IMR-90 (cell line): ENCODE measurements at regions not wholly inside any gene's neighbourhood (a gene's known extent, or its start where the extent isn't known, plus 50 kb on each side); places are given as distances from the start of the nearest gene placed in this dataset.

Experiments used
- ATAC-seq: fragments of 200-7000 bp; cut with Tn5 transposase; 2 replicates; pipeline ENCODE4 v1.9.1; 2020; ENCODE audit warnings: low read depth, mild to moderate bottlenecking, moderate library complexity
- BruUV-seq: library from RNA; stranded (reverse); fragments of 400-500 nt; replicated peaks from 2 replicates; lab custom pipeline; 2021; lab: Mats Ljungman, UMichigan
- CTCF ChIA-PET: fragments of 300-600 bp; formaldehyde crosslinking; extraction: SDS; loops from one replicate; lab custom pipeline; 2021; ENCODE audit warnings: antibody characterized with exemption; lab: Yijun Ruan, JAX
- POLR2A ChIA-PET: fragments of 300-600 bp; sonication (Branson Sonifier 250); formaldehyde crosslinking; loops from one replicate; lab custom pipeline; 2022; ENCODE audit warnings: antibody characterized with exemption; ENCODE audit not compliant: unreplicated experiment; lab: Charles Lee
- DNase-seq: peaks from one replicate; pipeline ENCODE4 v3.0.0; 2013
- H2AFZ ChIP-seq: replicated peaks from 2 replicates; pipeline ENCODE3; 2013; ENCODE audit warnings: low read length, mild to moderate bottlenecking; ENCODE audit not compliant: poor library complexity
- H2AK5ac ChIP-seq: 2 replicates; pipeline ENCODE4 v1.6.1; 2013; ENCODE audit warnings: low read depth, low read length, inconsistent platforms
- H2AK9ac ChIP-seq: replicated peaks from 2 replicates; pipeline ENCODE3; 2013; ENCODE audit warnings: mild to moderate bottlenecking, low read depth, low read length, moderate library complexity; ENCODE audit not compliant: poor library complexity
- H2BK120ac ChIP-seq: 2 replicates; pipeline ENCODE4 v1.6.1; 2013; ENCODE audit warnings: low read depth, low read length, inconsistent platforms
- H2BK15ac ChIP-seq: 3 replicates; pipeline ENCODE4 v1.6.1; 2013; ENCODE audit warnings: low read depth, low read length, inconsistent platforms
- H2BK20ac ChIP-seq: 2 replicates; pipeline ENCODE4 v1.6.1; 2013; ENCODE audit warnings: low read depth, mild to moderate bottlenecking, inconsistent platforms, low read length, moderate library complexity
- H2BK5ac ChIP-seq: 2 replicates; pipeline ENCODE4 v1.6.1; 2013; ENCODE audit warnings: mild to moderate bottlenecking, low read depth, low read length, inconsistent platforms; ENCODE audit not compliant: poor library complexity, severe bottlenecking
- H3K14ac ChIP-seq: replicated peaks from 2 replicates; pipeline ENCODE4 v1.6.1; 2013; ENCODE audit warnings: low read depth, low read length, inconsistent platforms
- H3K18ac ChIP-seq: 2 replicates; pipeline ENCODE4 v1.6.1; 2013; ENCODE audit warnings: low read depth, low read length, control low read depth
- H3K23ac ChIP-seq: 2 replicates; pipeline ENCODE4 v1.6.1; 2013; ENCODE audit warnings: low read depth, low read length, inconsistent platforms
- H3K27ac ChIP-seq: 2 replicates; pipeline ENCODE4 v1.5.1; 2013; ENCODE audit warnings: mild to moderate bottlenecking, control low read depth, low read length; ENCODE audit not compliant: insufficient read depth
- H3K27me3 ChIP-seq: 2 replicates; pipeline ENCODE4 v1.6.1; 2013; ENCODE audit warnings: low read length; ENCODE audit not compliant: control insufficient read depth, insufficient read depth
- H3K36me3 ChIP-seq: 2 replicates; pipeline ENCODE4 v1.6.1; 2013; ENCODE audit warnings: low read length, mixed read lengths; ENCODE audit not compliant: control insufficient read depth, insufficient read depth
- H3K4ac ChIP-seq: 2 replicates; pipeline ENCODE4 v1.6.1; 2013; ENCODE audit warnings: low read depth, low read length, inconsistent platforms
- H3K4me1 ChIP-seq: 2 replicates; pipeline ENCODE4 v1.6.1; 2013; ENCODE audit warnings: low read length, mixed read lengths; ENCODE audit not compliant: control insufficient read depth, insufficient read depth
- H3K4me2 ChIP-seq: 2 replicates; pipeline ENCODE4 v1.6.1; 2013; ENCODE audit warnings: low read depth, mild to moderate bottlenecking, control low read depth, low read length, moderate library complexity
- H3K4me3 ChIP-seq: 2 replicates; pipeline ENCODE4 v1.5.1; 2013; ENCODE audit warnings: low read depth, mild to moderate bottlenecking, control low read depth, low read length, moderate library complexity; ENCODE audit not compliant: insufficient read depth
- H3K56ac ChIP-seq: 2 replicates; pipeline ENCODE4 v1.6.1; 2013; ENCODE audit warnings: low read length, inconsistent platforms; ENCODE audit not compliant: insufficient read depth; ENCODE audit errors: extremely low read depth
- H3K79me1 ChIP-seq, 2 experiments: 2 replicates each; pipeline ENCODE4 v1.6.1; 2013; ENCODE audit warnings: low read length in 2 of 2, inconsistent platforms in 1 of 2, low read depth in 1 of 2
- H3K9ac ChIP-seq: 2 replicates; pipeline ENCODE4 v1.6.1; 2013; ENCODE audit warnings: low read depth, low read length, control low read depth
- H3K9me1 ChIP-seq: 2 replicates; pipeline ENCODE4 v1.6.1; 2013; ENCODE audit warnings: low read length, inconsistent platforms; ENCODE audit not compliant: insufficient read depth
- H3K9me3 ChIP-seq: 2 replicates; pipeline ENCODE4 v1.6.1; 2013; ENCODE audit warnings: low read length; ENCODE audit not compliant: control insufficient read depth, insufficient read depth
- H4K20me1 ChIP-seq: 2 replicates; pipeline ENCODE4 v1.6.1; 2013; ENCODE audit warnings: low read length, inconsistent platforms; ENCODE audit not compliant: insufficient read depth
- H4K5ac ChIP-seq: 2 replicates; pipeline ENCODE4 v1.6.1; 2013; ENCODE audit warnings: mild to moderate bottlenecking, low read depth, low read length, control low read depth
- H4K8ac ChIP-seq, 2 experiments: 2 replicates each; pipeline ENCODE4 v1.6.1; 2013; ENCODE audit warnings: low read depth in 2 of 2, low read length in 2 of 2, control low read depth in 1 of 2, inconsistent platforms in 1 of 2
- H4K91ac ChIP-seq: 2 replicates; pipeline ENCODE4 v1.6.1; 2013; ENCODE audit warnings: low read depth, low read length, inconsistent platforms; ENCODE audit not compliant: insufficient read depth
- BHLHE40 ChIP-seq: fragments of 150-350 bp; IDR thresholded peaks from 2 replicates; pipeline ENCODE4 v1.6.1; 2016; ENCODE audit warnings: mild to moderate bottlenecking, low read depth, low read length
- CEBPB ChIP-seq: IDR thresholded peaks from 2 replicates; pipeline ENCODE4 v1.6.1; 2012; ENCODE audit warnings: low read depth, low read length, improper control_type of control experiment
- FOS ChIP-seq: fragments of 150-350 bp; IDR thresholded peaks from 2 replicates; pipeline ENCODE4 v1.6.1; 2016; ENCODE audit warnings: low read depth, low read length
- MAFK ChIP-seq: IDR thresholded peaks from 2 replicates; pipeline ENCODE4 v1.6.1; 2012; ENCODE audit warnings: low read depth, low read length, improper control_type of control experiment
- MAZ ChIP-seq: IDR thresholded peaks from 2 replicates; pipeline ENCODE4 v1.6.1; 2012; ENCODE audit warnings: low read depth, mild to moderate bottlenecking, low read length, improper control_type of control experiment, moderate library complexity, borderline replicate concordance
- MXI1 ChIP-seq: IDR thresholded peaks from 2 replicates; pipeline ENCODE4 v1.6.1; 2012; ENCODE audit warnings: low read depth, mild to moderate bottlenecking, low read length, moderate library complexity, borderline replicate concordance
- NFE2L2 ChIP-seq: fragments of 150-350 bp; IDR thresholded peaks from 2 replicates; pipeline ENCODE4 v1.6.1; 2016; ENCODE audit warnings: low read depth, mild to moderate bottlenecking, low read length
- POLR2A ChIP-seq: IDR thresholded peaks from 2 replicates; pipeline ENCODE4 v1.6.1; 2012; ENCODE audit warnings: mild to moderate bottlenecking, low read depth, low read length
- RCOR1 ChIP-seq: IDR thresholded peaks from 2 replicates; pipeline ENCODE4 v1.6.1; 2012; ENCODE audit warnings: mild to moderate bottlenecking, low read length, improper control_type of control experiment; ENCODE audit not compliant: insufficient replicate concordance
- WGBS, 2 experiments: methylation state at CpG; one replicate each; pipeline versions ENCODE4 v1.1.5 to v1.1.7; 2013; ENCODE audit warnings: missing lambda C conversion rate in 2 of 2; ENCODE audit not compliant: insufficient read length in 1 of 2; ENCODE audit errors: extremely low coverage in 2 of 2; 5-methylcytosine and 5-hydroxymethylcytosine counted together
- dilution Hi-C: fragments of 300-500 bp; cut with HindIII; formaldehyde crosslinking; loops from one replicate; pipeline ENCODE4 v1.14.3; 2018; ENCODE audit warnings: low sequenced_read_pairs; ENCODE audit not compliant: unreplicated experiment
- in situ Hi-C: fragments of 300-500 bp; cut with MboI; formaldehyde crosslinking; loops from 3 replicates; pipeline ENCODE4 v1.14.3; 2019; ENCODE audit warnings: low sequenced_read_pairs, inconsistent platforms, mixed read lengths
- intact Hi-C: fragments of 100-400 bp; cut with micrococcal nuclease; formaldehyde crosslinking; loops from 2 replicates; pipeline ENCODE4 v1.10.0; 2022
- TF ChIP-seq, protein P1 (sequence below): fragments of 150-350 bp; IDR thresholded peaks from 2 replicates; pipeline ENCODE4 v1.6.1; 2016; ENCODE audit warnings: low read depth, mild to moderate bottlenecking, low read length, moderate library complexity, borderline replicate concordance
- TF ChIP-seq, protein P2 (sequence below): fragments of 150-350 bp; IDR thresholded peaks from 2 replicates; pipeline ENCODE4 v1.6.1; 2017; ENCODE audit warnings: mild to moderate bottlenecking, antibody characterized with exemption, low read length, low read depth

- in situ Hi-C loops, result no loop called here
- POLR2A ChIA-PET, result no interaction called here
- DNase-seq (peak; percentile 74), ATAC-seq (no peak)
- H2AK9ac ChIP-seq, result no peak overlapping the region
- peak; percentile 20; the same call in 1 of the 2 replicates for TF ChIP-seq BHLHE40
- TF ChIP-seq, protein P1, sequence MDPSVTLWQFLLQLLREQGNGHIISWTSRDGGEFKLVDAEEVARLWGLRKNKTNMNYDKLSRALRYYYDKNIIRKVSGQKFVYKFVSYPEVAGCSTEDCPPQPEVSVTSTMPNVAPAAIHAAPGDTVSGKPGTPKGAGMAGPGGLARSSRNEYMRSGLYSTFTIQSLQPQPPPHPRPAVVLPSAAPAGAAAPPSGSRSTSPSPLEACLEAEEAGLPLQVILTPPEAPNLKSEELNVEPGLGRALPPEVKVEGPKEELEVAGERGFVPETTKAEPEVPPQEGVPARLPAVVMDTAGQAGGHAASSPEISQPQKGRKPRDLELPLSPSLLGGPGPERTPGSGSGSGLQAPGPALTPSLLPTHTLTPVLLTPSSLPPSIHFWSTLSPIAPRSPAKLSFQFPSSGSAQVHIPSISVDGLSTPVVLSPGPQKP, result no peak
- TF ChIP-seq NFE2L2, result no peak
- no peak for TF ChIP-seq MXI1
- TF ChIP-seq MAZ, result no peak
- TF ChIP-seq, protein P2, sequence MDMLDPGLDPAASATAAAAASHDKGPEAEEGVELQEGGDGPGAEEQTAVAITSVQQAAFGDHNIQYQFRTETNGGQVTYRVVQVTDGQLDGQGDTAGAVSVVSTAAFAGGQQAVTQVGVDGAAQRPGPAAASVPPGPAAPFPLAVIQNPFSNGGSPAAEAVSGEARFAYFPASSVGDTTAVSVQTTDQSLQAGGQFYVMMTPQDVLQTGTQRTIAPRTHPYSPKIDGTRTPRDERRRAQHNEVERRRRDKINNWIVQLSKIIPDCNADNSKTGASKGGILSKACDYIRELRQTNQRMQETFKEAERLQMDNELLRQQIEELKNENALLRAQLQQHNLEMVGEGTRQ, result 0 out of 2 replicates have a peak, but pooled peaks have one; percentile 16
- TF ChIP-seq CEBPB, result no peak
- no peak for TF ChIP-seq RCOR1
- no peak for TF ChIP-seq MAFK
- TF ChIP-seq POLR2A, result no peak
- TF ChIP-seq FOS, result no peak
- H4K20me1 ChIP-seq, result no peaks in the 10 kb centered on the region
- H3K4me2 ChIP-seq, result no peak overlapping the region
- peaks cover 12% of the 10 kb centered on the region for H3K9me1 ChIP-seq
- H2AFZ ChIP-seq, result no peak overlapping the region
- WGBS, 2 experiments, result 43% methylated on average over 1 of the region's 1 CpG; no CpG with 5 or more reads in 1 of the 2 experiments
- H3K36me3 ChIP-seq, result no peaks in the 10 kb centered on the region
- H2BK15ac ChIP-seq, result peak overlapping the region; percentile 69; the same call in 1 of the 3 replicates
- H3K4ac ChIP-seq, result peak overlapping the region; percentile 6; the same call in 1 of the 2 replicates
- no peak overlapping the region; the same call in 1 of the 2 replicates for H4K5ac ChIP-seq
- dilution Hi-C loops, result no loop called here
- H4K91ac ChIP-seq, result peak overlapping the region; percentile 66; the same call in 1 of the 2 replicates
- no peak overlapping the region for H3K9ac ChIP-seq
- H3K56ac ChIP-seq, result no peak overlapping the region
- peak overlapping the region in 1 of 2 experiments; percentile 57; a peak in 1 of 4 replicates for H4K8ac ChIP-seq
- peaks cover 0 to 14% of the 10 kb centered on the region in 2 experiments; a peak in 2 of 4 replicates for H3K79me1 ChIP-seq
- BruUV-seq, result no TSS peak
- CTCF ChIA-PET, result interaction anchor here (0.9 kb wide), 1 partner anchor 31 kb away, joined by 4 read pairs; no protein-coding TSS in a partner anchor
- intact Hi-C loops, result no loop called here
- H3K18ac ChIP-seq, result no peak overlapping the region; the same call in 1 of the 2 replicates
- no peak overlapping the region for H3K4me3 ChIP-seq
- H2BK20ac ChIP-seq, result peak overlapping the region; percentile 89; the same call in 1 of the 2 replicates
- no peaks in the 10 kb centered on the region for H3K27me3 ChIP-seq
- peak overlapping the region; percentile 61 for H3K14ac ChIP-seq
- no peaks in the 10 kb centered on the region for H3K9me3 ChIP-seq
- peak overlapping the region; percentile 55 for H3K23ac ChIP-seq
- H3K4me1 ChIP-seq, result peaks cover 7% of the 10 kb centered on the region
- no peak overlapping the region for H3K27ac ChIP-seq
- H2BK5ac ChIP-seq, result no peak overlapping the region
- peak overlapping the region; percentile 74 for H2BK120ac ChIP-seq
- no peak overlapping the region for H2AK5ac ChIP-seq
These were observed 669.4 kb downstream of the INHBA start for GRCh38 chr7:41033500-41033899.
